ENCODE measurements at regions not wholly inside any gene's neighbourhood (a gene's known extent, or its start where the extent isn't known, plus 50 kb on each side); places are given as distances from the start of the nearest gene placed in this dataset.
"Not testable (repeated sequence)": the region's sequence is repeated elsewhere in the genome, so short reads cannot be mapped to it uniquely, and the experiment has no call there.

DNA sequence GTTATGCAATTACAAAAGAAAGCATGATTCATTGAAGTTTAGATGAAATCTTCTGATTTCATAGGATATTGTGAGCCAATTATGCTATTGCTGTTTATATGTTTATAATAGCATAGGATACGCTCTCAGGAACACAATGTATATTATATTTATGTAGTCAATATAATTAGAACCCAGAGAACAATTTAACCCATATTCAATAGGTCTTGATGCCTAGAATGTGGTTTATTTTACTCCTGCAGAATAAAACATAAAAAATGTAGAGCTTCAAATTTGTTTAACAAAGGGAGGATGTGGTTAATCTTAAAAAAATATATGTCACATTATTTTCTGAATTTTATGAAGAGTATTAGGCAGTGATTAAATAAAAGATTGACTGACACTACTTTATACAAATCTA lies 380.8 kb upstream of the SPRY2 start:
- no peak for DNase-seq (ENCODE audit: low spot score)

DNA sequence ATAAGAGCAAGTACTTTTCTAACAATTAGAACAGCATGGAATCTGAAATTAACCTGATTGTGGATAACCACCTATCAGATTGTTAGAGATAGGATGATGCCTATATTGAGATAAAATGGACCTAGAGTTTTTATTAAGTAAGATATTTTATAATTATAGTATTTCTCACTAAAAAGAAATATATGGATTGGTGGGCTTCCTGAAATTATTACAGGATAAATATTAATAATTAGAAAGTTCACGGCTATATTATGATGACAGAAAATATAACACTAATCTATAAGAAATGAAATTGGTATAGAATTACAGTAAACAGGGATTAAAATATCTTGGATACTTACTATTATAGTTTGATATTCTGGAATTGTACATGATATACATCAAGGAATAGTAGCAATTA lies 378.0 kb upstream of the SPRY2 start:
- no peak for DNase-seq (ENCODE audit: low spot score)

DNA sequence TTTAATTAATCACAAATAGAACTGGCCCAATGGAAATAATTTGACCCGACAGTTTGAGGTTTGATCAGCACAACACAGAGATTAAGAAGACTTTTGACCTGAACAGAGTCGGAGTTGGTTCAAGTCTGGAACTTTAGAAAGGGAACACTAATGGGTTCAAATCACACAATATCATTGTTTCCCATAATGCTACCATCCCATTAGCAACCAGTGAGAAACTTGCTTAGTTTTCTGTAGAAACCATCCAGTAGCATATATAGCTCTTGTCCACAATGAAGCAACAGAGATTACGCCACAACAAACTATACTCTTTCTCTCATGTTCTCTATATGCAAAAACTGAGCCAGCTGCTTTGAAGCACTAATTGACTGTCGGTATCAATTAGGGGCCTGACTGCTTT lies 376.9 kb upstream of the SPRY2 start:
- DNase-seq (ENCODE audit: low spot score) = no peak

DNA sequence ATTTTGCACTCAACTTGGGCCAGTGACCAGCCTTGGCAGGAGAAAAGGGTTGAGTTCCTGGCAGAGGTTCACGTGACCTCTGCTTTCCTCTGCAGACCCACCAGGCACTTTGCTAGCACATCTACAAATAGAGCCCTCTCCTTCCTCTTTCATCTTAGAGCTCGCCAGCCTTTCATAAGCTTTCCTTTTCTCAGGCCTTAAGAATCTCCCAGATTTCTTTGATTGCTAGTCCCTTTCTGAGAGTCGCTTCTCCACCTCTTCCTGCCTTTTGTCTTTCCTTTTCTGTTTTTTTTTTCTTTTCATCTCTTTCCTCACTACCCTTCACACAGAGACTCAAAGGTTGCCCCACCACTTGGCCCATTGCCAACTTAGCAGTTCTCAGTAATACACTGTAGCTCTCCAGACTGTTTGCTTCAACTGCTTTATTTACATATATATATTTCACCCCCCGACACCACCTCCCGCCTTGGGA lies 375.7 kb upstream of the SPRY2 start:
- DNase-seq (ENCODE audit: low spot score) = no peak

DNA sequence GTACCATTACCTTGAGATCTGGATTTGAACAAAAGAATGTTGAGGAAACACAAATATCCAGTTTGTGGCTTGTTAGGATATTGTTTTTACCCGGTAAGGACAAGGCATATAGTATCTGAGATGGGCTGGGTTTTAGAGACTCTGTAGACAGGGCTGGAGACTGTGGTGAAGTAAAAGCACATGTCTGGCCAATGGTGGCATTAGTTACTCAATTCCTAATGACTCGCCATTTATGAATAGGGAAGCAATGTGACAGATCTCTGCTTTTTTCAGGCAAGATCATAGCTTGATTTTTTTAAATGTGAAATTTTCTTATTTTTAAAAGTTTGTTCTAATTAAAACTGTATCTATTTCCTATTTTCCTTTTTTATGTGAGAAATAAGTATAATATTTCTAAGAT lies 371.1 kb upstream of the SPRY2 start:
- DNase-seq (ENCODE audit: low spot score) = no peak

DNA sequence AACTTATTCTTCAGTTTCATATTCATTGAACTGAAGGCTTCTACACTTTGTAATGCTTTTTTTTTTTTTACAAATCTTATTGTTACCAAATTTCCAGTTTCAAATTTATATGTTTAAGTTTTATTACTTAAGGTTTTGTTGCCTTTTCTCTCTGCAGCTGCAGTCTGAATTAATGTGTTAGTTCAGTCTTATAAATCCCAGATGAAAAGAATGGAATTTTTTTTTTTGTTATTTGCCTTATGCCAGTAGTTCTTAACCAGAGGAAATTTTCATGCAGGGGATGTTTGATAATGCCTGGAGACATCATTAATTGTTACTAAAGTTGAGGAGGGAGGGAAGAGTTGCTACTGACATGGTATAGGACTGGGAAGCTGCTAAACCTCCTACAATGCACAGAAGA lies 367.9 kb upstream of the SPRY2 start:
- DNase-seq (ENCODE audit: low spot score) = no peak

DNA sequence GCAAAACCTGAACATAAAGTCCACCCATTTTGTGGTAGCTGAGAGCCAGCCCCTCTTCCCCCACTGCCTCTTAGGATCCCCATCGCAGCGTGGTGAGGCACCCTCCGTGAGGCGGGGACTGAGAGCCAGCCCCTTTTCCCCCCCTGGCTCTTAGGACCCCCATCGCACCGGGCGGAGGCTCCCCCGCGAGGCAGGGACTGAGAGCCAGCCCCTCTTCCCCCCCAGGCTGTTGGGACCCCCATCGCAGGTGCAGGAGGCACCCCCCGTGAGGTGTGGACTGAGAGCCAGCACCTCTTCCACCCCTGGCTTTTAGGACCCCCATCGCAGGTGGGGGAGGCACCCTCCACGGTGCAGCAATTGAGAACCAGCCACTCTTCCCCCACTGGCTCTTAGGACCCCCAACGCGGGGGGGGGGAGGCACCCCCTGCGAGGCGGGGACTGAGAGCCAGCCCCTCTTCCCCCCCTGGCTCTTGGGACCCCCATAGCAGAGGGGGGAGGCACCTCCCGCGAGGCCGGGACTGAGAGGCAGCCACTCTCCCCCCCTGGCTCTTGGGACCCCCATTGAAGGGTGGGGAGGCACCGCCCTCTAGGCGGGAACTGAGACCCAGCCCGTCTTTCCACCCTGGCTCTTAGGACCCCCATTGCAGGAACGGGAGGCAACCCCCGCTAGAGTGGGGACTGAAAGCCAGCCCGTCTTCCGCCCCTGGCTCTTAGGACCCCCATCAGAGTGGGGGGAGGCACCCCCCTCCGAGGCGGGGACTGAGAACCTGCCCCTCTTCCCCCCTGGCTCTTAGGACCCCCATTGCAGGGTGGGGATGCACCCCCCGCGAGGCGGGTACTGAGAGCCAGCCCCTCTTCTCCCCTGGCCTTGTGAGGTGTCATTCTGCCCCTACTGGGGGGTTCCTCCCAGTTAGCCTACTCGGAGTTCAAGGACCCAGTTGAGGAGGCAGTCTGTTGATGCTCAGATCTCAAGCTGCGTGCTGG lies 366.4 kb upstream of the SPRY2 start:
- no peak for DNase-seq (ENCODE audit: low spot score)

DNA sequence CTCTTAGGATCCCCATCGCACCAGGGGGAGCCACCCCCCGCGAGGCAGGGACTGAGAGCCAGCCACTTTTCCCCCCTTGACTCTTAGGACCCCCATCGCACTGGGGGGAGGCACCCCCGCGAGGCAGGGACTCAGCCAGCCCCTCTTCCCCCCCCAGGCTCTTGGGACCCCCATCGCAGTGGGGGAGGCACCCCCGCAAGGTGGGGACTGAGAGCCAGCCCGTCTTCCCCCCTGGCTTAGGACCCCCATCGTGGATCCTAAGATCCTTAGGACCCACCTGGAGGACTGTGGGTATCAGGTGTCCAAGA lies 365.2 kb upstream of the SPRY2 start:
- no peak for DNase-seq (ENCODE audit: low spot score)

DNA sequence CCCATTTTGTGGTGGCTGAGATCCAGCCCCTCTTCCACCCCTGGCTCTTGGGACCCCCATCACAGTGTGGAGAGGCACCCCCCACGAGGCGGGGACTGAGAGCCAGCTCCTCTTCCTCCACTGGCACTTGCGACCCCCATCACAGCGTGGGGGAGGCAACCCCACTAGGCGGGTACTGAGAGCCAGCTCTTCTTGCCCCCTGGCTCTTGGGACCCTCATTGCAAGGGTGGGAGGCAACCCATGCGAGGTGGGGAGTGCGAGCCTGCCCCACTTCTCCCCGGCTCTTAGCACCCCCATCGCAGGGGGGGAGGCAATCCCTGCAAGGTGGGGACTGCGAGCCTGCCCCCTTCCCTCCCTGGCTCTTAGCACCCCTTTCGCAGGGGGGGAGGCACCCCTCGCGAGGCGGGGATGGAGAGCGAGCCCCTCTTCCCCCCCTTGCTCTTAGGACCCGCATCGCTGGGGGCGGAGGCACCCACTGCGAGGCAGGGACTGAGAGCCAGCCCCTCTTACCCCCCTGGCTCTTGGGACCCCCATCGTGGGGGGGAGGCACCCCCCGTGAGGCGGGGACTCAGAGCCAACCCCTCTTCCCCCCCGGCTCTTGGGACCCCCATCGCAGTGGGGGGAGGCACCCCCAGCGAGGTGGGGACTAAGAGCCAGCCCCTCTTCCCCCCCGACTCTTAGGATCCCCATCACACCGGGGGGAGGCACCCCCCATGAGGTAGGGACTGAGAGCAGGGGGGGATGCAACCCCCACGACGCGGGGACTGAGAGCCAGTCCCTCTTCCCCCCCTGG lies 364.6 kb upstream of the SPRY2 start:
- no peak for DNase-seq (ENCODE audit: low spot score)

DNA sequence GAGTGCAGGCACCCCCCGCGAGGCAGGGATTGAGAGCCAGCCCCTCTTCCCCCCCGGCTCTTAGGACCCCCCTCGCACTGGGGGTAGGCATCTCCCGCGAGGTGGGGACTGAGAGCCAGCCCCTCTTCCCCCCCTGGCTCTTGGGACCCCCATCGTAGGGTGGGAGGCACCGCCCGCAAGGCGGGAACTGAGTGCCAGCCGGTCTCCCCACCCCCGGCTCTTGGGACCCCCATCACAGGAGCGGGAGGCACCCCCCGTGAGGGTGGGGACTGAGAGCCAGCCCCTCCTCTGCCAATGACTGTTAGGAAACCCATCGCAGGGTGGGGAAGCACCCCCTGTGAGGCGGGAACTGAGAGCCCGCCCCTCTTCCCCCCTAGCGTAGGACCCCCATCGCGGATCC lies 363.4 kb upstream of the SPRY2 start:
- DNase-seq (ENCODE audit: low spot score) = no peak

DNA sequence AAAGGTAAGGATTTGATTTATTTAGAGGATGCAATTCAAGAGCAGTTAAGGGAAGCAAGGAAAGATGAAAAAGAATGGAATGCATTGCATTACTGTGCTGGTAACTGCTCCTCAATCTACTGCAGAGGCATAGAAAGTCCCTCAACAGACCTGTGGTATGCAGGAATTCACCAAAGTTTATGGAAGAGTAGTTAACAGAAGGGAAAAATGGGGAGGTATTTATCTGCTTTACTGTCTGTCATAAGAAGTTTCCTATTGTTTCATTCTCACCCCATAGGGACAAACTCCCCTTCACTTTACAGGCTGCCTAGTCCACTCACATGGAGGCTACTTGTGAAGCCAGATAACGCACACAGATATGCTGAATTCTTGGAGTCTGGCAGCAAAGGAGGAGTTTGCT lies 354.9 kb upstream of the SPRY2 start:
- no peak for DNase-seq (ENCODE audit: low spot score)

DNA sequence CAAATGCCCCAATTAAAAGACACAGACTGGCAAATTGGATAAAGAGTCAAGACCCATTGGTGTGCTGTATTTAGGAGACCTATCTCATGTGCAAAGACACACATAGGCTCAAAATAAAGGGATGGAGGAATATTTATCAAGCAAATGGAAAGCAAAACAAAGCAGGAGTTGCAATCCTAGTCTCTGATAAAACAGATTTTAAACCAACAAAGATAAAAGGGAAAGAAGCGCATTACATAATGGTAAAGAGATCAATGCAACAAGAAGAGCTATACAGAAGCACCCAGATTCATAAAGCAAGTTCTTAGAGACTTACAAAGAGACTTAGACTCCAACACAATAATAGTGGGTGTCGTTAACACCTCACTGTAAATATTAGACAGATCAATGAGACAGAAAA lies 350.9 kb upstream of the SPRY2 start:
- not testable (repeated sequence) for DNase-seq (ENCODE audit: low spot score)

DNA sequence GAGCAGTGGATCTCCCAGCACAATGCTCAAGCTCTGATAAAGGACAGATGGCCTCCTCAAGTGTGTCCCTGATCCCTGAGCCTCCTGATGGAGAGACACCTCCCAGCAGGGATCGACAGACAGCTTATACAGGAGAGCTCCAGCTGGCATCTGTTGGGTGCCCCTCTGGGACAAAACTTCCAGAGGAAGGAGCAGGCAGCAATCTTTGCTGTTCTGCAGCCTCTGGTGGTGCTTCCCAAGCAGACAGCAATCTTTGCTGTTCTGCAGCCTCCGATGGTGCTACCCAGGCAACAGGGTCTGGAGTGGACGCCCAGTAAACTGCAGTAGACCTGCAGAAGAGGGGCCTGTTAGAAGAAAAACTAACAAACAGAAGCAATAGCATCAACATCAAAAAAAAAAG lies 349.3 kb upstream of the SPRY2 start:
- no peak for DNase-seq (ENCODE audit: low spot score)

DNA sequence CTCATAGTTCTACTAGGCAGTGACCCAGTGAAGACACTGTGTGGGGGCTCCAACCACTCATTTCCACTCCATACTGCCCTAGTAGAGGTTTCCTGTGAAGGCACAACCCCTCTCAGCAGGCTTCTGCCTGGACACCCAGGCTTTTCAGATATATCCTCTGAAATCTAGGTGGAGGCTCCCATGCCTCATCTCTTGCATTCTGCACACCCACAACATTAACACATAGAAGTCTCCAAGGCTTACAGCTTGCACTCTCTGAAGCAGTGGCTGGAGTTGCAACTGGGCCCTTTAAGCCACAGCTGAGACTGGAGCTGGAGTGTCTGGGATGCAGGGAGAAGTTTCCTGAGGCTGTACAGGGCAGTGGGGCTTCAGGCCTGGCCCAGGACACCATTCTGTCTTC lies 347.7 kb upstream of the SPRY2 start:
- no peak for DNase-seq (ENCODE audit: low spot score)

DNA sequence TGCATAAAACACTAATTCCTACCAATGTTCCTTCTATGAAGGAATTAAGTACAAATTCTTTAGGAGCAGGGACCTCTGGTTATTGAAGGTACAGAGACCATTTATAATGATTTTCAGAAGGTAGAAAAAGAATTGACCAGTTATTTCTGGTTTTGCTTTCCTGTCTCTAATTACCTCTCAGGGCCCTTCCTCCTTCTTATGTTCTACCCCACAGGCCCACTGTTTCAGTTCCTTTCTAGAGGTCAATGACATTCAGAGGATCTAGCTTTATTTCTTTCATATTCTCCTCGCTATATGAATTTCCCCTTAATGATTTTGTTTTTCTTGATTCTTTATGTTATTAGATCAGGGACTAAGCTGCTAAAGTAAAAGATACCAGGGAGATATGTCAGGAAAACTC lies 345.0 kb upstream of the SPRY2 start:
- DNase-seq (ENCODE audit: low spot score) = no peak

DNA sequence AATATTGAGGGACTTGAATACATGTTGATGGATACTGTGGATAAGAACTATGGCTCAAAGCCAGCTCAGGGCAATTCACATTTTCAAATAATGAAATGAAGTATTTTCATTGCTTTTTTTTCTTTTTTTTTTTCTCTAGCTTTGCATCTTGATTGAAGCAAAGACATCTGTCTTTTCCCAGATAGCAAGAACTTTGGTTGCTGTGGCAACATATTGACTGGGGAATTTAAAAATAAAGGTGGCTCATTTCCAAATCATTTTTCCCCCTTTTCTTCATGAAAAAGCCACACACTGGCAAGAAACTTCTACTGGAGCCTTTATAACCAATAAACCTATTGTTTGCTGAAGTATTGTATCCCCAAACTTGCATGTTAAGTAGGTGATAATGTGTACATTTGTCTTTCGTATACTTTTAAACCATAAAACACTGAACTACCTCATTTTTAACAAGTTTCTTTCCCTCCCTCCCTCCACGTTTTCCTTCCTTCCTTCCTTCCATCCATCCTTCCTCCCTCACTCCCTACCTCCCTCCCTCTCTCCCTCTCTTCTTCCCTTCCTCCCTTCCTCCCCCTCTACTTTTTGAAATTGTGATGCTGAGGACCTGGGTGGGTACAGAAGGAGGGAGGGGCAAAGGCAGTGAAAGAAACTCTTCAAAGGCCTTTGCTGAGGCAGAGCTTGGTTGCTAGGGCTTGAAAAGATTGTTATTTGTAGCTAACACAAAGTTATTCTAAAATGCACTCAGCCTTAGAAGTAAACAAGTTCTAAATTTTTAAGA lies 343.5 kb upstream of the SPRY2 start:
- DNase-seq (ENCODE audit: low spot score) = no peak

DNA sequence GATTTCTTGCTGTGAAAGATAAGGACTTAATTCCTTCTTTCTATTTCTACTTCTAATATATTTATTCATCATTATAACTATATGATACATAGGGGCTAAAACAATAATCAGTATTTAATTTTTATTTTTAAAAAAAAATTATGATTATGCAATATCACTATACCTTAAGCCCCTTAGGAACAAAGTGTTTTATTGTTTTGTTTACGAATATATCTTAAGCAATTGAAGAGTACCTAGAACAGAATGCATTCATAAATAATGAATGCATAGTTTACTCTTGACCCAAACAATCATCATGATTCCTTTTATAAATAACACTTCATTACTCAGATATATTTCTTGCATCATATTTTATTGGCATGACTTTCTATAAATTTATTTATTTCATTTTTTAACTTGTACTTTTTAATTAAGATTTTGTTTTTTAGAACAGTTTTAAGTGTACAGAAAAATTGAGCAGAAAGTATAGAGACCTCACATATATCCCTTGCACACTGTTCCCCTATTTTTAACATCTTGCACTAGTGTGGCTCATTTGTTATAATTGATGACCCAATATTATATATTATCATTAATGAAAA lies 339.9 kb upstream of the SPRY2 start:
- no peak for DNase-seq (ENCODE audit: low spot score)

DNA sequence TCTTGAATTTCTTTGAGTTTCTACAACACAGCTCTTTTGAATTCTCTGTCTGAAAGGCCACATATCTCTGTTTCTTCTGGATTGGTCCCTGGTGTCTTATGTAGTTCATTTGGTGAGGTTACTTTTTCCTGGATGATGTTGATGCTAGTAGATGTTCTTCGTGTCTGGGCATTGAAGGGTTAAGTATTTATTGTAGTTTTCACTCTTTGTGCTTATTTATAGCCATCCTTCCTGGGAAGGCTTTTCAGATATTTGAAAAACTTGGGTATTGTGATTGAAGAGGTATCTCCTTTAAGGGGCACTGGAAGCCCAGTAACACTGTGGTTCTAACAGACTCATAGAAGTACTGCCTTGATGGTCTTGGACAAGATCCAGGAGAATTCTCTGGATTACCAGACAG lies 338.5 kb upstream of the SPRY2 start:
- no peak for DNase-seq (ENCODE audit: low spot score)

DNA sequence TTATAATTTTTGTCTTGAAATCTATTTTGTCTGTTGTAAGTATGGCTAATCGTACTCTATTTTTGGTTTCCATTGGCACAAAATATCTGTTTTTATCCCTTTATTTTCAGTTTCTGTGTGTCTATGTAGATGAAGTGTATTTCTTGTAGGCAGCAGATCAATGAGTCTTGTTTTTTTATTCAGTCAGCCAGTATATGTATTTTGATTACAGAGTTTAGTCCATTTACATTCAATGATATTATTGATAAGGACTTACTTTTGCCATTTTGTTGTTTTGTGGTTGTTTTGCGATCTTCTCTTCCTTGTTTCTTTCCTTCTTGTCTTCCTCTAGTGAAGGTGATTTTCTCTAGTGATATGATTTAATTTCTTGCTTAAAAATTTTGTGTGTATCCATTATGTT lies 336.3 kb upstream of the SPRY2 start:
- DNase-seq (ENCODE audit: low spot score) = no peak

DNA sequence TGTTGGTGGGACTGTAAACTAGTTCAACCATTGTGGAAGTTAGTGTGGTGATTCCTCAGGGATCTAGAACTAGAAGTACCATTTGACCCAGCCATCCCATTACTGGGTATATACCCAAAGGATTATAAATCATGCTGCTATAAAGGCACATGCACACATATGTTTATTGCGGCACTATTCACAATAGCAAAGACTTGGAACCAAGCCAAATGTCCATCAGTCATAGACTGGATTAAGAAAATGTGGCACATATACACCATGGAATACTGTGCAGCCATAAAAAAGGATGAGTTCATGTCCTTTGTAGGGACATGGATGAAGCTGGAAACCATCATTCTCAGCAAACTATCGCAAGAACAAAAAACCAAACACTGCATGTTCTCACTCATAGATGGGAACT lies 334.5 kb upstream of the SPRY2 start:
- not testable (repeated sequence) for DNase-seq (ENCODE audit: low spot score)

DNA sequence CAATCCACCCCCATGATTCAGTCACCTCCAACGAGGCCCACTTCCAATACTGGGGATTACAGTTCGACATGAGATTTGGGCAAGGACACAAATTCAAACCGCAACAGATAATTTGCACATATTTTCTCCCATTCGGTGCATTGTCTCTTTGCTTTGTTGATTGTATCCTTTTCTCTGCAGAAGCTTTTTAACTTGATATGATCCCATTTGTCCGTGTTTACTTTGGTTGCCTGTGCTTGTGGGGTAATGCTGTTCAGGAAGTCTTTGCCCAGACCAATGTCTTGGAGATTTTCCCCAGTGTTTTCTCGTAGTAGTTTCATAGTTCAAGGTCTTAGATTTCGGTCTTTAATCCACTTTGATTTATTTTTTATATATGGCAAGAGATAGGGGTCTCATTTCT lies 330.8 kb upstream of the SPRY2 start:
- DNase-seq (ENCODE audit: low spot score) = no peak

DNA sequence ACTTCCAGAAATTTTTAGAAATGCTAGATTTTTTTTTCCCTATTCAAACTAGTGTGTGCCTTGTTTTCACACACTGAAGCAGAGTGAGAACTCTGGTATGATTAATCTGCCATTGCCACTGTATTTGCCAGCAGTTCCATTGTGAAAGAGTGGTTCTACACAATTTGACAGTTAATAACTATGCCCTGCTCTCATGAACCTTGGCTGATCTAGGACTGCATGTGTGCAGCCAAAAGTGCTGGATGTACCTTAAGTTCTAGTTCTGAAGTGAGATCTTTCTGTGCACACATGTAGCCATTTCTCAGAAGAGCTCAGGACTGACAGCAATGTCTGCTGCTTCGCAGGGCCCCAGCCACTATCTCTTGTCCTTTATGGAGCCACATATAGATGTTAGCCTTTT lies 328.2 kb upstream of the SPRY2 start:
- no peak for DNase-seq (ENCODE audit: low spot score)
